HG03354 (cell line): ENCODE measurements at regions not wholly inside any gene's neighbourhood (a gene's known extent, or its start where the extent isn't known, plus 50 kb on each side); places are given as distances from the start of the nearest gene placed in this dataset.
"Not testable (repeated sequence)": the region's sequence is repeated elsewhere in the genome, so short reads cannot be mapped to it uniquely, and the experiment has no call there.

ENCODE experiments used
- ATAC-seq: cut with Tn5 transposase; IDR thresholded peaks from one replicate; pipeline ENCODE4 v1.9.1; 2021; ENCODE audit warnings: mild to moderate bottlenecking; ENCODE audit not compliant: unreplicated experiment, poor library complexity, severe bottlenecking

DNA sequence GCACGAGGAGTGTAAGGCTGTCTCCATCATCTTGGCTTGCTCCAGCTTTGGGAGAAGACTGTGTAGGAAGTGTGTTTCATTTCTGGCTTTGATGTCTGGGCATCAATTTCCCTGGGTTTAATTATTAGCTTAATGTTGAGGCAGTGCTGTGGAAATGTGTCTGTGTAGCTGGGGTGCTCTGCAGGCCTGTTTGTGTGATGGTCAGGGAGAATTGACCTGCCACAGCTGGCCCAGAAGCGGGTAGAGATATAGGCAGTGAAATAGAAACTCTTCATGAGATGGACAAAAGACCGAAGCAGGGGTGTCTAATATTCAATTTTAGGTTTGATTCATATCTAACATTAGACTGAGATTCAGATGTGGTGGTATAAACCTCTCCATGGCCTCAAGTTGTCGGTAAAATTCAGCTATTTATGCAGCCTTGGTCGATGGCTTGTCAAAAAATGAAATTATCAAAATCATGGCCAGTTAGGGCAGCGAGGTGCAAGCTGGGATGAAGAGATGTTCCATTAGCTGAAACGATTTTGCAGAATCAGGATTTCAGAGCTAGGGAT is 95.3 kb upstream of the SNX9 start:
- no peak for ATAC-seq

- ATAC-seq: no peak
These were observed 94.7 kb upstream of the SNX9 start for GRCh38 chr6:157728183-157728881.

- no peak for ATAC-seq
These were observed 91.8 kb upstream of the SNX9 start for GRCh38 chr6:157731221-157731620.

GRCh38 chr6:157732007-157732406 is 91.0 kb upstream of the SNX9 start:
- no peak for ATAC-seq

- no peak for ATAC-seq
These were observed 90.5 kb upstream of the SNX9 start for GRCh38 chr6:157732416-157733161.

DNA sequence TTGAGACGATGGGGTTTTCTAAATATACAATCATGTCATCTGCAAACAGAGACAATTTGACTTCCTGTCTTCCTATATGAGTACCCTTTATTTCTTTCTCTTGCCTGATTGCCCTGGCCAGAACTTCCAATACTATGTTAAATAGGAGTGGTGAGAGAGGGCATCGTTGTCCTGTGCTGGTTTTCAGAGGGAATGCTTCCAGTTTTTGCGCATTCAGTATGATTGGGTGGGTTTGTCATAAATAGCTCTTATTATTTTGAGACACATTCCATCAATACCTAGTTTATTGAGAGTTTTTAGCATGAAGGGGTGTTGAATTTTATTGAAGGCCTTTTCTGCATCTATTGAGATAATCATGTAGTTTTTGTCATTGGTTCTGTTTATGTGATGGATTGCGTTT is 86.5 kb upstream of the SNX9 start:
- ATAC-seq: not testable (repeated sequence)

DNA sequence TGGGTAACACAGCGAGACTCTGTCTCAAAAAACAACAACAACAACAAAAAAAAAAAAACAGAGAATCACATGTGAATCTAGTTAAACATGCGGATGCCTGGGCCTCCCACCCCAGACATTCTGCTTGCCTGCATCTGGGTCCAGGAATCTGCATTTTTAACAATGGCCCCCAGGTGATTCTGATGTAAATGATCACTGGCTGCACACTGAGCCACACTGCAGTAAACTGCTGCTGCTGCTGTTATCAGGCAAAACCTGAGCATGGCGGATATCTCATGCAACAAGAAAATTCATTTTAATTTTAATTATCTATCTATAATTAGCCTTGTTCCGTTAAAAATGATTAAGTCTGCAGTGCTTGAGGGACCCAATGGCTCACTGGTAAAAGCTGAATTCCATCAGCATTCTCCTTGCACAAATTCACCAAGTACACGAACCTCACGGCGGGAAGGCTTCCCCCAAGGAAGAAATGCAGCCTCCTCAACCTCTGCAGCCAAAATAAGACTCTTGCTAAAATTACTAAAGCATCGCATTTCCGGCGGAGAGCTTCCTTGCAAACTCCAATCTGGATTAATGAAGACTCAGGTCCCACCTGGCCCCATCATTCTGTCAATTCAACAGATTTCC is 81.6 kb upstream of the SNX9 start:
- no peak for ATAC-seq

DNA sequence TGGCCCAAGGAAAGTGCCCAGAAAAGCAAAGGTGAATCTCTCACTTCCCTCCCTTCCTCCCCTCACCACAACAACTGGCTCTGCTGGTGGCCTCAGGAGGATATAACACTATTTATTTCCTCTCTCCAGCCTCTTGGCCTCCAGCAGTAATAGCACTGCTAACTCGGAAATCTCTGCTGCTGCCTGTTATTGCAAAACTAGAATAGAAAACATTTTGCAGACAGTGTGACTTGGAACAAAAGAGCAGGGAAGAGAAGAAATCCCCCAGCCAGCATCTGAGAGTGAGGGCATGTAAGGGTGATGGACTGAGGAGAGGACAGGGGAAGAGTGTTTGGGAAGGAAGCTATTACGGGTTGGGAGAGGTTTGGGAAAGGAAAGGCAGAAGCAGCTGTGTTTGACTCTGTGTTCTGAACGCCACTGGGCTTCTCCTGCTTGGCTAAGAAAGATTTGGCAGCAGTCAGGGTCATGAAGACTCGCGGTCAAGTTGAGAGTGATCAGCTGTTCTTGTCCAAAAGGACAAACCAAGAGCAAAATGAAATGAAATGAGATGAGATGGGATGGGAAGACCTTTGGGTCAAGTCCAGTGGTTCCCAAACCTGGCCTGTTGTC is 81.0 kb upstream of the SNX9 start:
- ATAC-seq: no peak

GRCh38 chr6:157744102-157744601 is 78.9 kb upstream of the SNX9 start:
- ATAC-seq: no peak

DNA sequence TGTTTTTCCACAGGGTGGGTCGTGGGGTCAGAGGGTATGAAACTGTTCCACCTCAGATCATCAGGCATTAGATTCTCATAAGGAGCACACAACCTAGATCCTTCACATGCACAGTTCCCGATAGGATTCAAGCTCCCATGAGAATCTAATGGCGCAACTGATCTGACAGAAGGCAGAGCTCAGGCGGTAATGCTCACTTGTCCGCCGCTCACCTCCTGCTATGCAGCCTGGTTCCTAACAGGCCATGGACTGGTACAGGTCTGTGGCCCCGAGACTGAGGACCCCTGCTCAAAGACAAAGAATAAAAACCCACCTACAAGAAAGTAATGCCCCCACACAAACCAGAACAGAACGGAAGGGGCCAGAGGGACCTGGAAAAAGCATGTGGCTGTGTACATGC is 76.1 kb upstream of the SNX9 start:
- ATAC-seq: no peak

- ATAC-seq: no peak
These were observed 75.7 kb upstream of the SNX9 start for GRCh38 chr6:157747370-157747769.

GRCh38 chr6:157748839-157749571 is 74.0 kb upstream of the SNX9 start:
- ATAC-seq: no peak

DNA sequence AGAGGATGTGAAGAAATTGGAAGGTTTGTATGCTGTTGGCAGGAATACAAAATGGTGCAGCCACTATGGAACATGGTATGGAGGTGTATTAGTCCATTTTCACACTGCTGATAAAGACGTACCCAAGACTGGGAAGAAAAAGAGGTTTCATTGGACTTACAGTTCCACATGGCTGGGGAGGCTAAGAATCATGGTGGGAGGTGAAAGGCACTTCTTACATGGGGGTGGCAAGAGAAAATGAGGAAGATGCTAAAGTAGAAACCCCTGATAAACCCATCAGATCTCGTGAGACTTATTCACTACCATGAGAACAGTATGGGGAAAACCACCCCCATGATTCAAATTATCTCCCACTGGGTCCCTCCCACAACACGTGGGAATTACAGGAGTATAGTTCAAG is 72.1 kb upstream of the SNX9 start:
- ATAC-seq: not testable (repeated sequence)

GRCh38 chr6:157751547-157752200 is 71.4 kb upstream of the SNX9 start:
- ATAC-seq: no peak

DNA sequence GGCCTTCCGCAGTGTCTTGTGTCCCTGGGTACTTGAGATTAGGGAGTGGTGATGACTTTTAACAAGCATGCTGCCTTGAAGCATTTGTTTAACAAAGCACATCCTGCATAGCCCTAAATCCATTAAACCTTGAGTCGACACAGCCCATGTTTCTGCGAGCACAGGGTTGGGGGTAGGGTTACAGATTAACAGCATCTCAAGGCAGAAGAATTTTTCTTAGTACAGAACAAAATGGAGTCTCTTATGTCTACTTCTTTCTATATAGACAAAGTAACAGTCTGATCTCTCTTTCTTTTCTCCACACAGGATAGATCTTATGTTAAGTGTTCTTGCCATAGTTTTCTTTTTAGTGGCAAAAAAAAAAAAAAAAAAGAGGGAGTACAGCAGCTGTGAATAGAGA is 70.2 kb upstream of the SNX9 start:
- not testable (repeated sequence) for ATAC-seq

GRCh38 chr6:157753291-157753690 is 69.8 kb upstream of the SNX9 start:
- ATAC-seq: no peak

DNA sequence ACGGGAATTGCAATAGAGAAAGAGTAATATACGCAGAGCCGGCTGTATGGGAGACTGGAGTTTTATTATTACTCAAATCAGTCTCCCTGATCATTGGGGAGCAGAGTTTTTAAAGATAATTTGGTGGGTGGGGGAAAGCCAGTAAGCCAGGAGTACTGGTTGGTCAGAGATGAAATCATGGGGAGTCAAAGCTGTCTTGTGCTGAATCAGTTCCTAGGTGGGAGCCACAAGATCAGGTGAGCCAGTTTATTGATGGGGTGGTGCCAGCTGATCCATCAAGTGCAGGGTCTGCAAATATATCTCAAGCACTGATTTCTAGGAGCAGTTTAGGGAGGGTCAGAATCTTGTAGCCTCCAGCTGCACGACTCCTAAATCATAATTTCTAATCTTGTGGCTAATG is 69.2 kb upstream of the SNX9 start:
- ATAC-seq: not testable (repeated sequence)

DNA sequence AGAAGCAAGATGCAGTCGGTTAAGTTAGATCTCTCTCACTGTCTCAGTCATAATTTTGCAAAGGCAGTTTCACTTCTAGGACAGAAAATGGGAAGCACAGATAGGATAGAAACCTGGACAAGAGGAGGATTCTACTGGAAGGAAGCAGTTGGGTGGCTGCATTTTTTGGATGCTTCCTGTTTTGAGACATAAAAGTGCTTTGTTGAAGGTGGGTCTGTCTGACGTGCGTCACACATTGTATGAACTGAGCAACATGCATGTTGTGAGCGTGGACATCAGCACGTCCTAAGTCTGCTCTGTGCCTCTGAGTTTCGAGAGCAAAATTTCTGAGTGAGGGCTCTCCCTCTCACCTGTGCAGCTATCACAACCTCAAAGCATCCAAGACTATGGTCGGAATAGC is 68.7 kb upstream of the SNX9 start:
- no peak for ATAC-seq
